EL (cell line): ENCODE measurements at regions not wholly inside any gene's neighbourhood (a gene's known extent, or its start where the extent isn't known, plus 50 kb on each side); places are given as distances from the start of the nearest gene placed in this dataset.
"Not testable (repeated sequence)": the region's sequence is repeated elsewhere in the genome, so short reads cannot be mapped to it uniquely, and the experiment has no call there.

Experiments
- DNase-seq: peaks from one replicate; pipeline ENCODE4 v3.0.0-alpha.2; 2016

DNA sequence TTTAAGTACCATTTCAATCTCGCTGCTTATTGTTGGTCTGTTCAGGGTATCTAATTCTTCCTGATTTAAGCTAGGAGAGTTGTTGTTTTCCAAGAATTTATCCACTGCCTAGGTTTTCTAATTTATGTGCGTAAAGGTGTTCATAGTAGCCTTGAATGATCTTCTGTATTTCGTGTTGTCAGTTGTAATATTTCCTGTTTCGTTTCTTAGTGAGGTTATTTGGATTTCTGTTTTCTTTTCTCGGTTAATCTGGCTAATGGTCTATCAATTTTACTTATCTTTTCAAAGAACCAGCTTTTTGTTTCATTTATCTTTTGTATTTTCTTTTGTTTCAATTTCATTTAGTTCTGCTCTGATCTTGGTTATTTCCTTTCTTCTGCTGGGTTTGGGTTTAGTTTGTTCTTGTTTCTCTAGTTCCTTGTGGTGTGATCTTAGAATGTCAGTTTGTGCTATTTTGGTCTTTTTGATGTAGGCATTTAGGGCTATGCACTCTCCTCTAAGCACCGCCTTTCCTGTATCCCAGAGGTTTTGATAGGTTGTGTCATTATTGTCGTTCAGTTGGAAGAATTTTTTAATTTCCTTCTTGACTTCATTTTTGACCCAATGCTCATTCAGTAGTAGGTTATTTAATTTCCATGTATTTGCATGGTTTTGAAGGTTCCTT is 92.5 kb upstream of the CSRP2 start:
- not testable (repeated sequence) for DNase-seq

DNA sequence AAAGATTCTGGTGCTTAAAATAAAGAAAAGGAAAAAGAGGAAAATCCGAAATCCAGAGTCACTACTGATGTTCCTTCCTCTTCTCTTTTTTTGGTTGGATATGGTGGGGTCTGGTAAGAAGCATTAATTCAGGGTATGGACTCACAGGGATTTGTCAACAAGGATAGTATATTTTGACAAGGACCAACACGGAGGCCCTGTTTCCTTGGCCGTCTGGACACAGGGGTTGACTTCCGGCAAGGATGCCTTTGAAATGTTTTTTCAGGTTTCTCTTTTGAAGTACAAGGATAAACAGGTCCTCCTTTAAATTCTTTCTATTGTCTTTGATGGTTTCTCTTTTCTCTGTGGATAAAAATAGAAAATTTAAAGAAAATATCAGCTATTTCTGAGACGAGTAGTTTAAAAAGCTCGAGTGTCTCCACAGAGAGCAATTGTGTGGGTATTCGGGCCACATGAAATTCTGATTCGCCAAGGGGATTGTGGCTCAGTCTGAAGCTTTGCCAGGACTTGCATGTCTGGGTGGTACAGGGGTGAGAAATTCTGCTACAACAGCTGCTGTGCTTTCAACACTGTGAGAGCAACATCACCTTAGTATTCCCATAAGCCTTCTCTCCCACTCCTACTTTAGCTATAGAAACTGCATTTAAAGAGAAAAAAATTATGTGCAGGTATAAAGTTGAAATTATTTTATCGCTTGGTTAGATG is 88.5 kb upstream of the CSRP2 start:
- no peak for DNase-seq

GRCh38 chr12:76964784-76965571 is 86.2 kb upstream of the CSRP2 start:
- DNase-seq, result no peak

DNA sequence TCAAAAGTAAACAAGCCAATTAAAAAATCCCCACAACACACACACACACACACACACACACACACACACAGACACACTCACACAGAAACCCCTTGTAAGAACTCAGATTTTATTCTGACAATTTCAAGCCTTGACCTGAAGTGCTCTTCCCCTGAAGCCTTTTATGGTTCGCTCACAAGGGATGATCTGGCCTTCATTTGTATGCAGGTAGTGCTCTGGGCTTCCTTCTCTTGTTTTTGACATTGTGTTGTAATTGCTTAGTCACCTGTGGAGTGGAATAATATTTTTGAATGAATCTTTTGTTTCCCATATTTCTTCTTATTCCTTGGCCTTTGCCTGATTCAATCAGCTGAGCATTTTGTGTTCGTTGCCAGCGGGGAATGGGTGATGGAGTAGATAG is 83.3 kb upstream of the CSRP2 start:
- DNase-seq, result no peak

GRCh38 chr12:76957301-76957700 is 78.5 kb upstream of the CSRP2 start:
- DNase-seq, result no peak

DNA sequence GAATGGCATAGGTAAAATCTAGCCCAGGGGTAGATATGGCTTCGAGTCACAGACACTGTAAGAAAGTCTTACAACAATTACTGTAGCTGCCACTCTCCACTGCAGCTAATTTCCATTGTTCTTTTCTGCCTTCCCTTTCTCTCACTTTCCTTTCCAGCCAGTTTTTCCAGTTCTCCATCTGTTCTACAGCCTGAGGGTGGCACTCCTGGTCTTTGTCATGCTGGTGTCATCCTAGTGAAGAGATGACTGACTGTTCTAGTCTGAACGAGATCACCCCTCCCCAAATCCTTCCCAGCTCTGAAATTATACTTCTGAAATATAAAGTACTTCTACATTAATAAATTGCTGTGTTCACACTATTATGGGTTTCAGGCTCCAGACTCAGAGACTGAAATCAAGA is 74.2 kb upstream of the CSRP2 start:
- no peak for DNase-seq

DNA sequence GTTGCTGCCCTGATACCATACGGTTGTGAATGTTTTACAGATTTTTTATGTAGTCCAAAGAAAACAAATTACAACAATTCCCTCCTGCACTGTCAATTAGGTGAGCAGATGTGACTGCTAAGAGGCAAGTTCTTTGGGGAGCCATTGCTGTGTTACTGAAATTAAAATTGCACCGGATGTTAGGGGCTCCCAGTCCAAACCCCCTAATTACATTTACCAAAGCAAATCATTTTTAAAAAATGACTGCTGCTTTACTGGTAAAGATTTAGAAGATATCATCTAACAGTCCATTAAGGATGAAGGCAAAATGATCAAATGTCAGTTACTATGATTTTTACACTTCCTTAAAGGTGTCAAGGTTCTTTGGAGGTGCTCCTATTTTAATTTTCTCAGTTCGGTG is 70.1 kb upstream of the CSRP2 start:
- DNase-seq, result no peak

DNA sequence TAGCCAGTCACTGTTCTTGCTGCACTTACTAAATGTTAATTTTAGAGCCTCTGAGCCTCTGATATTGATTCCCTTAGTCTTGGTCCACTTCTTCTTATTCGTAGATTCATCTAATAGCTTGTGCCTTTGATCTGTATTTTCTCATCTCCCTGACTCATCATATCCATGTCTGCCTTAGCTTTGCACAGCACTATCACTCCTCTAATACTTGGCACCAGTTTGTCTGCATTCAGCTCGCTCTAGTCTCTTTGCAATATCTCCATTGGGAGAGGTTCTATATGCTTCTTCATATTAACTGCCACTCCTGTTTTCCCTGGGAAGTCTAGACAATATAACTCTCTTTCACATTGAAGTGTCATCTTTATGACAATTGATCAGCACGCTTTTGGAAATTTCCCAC is 68.5 kb upstream of the CSRP2 start:
- no peak for DNase-seq

DNA sequence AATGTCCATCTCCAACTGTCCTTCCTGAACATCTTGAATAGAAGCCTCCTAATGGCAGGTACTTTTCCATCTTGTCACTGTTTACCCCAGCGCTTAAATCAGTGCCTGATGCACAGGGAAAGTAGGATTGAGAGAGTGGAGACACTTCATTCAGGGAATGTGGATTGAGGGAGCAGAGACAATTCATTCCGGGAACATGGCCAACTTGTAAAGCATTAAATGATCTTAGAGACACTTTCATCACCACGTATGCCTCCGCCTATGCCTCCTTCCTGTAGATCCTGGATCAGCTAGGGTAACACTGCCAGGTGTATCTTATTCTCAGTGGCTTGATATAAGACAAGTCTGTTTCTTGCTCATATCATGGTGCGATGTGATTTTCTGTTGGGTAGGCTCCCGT is 67.6 kb upstream of the CSRP2 start:
- peak; percentile 21 for DNase-seq

DNA sequence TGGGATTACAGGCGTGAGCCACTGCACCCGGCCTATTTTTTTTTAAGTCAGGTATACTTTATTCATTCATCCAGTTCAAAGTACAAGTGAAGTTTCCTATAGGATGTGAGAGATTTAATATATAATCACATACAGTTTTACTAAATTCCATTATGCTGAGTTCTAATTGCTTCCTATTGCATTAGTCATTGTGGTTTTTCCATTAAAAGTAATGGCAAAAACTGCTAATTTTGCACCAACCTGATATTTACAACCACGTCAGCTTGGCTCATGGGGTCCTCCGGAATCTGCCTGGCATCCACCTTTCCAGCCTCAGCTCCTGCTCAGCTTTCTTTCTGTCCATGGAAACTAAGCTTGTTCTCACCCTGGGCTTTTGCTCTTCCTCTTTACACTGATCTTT is 67.0 kb upstream of the CSRP2 start:
- DNase-seq, result peak; percentile 73

DNA sequence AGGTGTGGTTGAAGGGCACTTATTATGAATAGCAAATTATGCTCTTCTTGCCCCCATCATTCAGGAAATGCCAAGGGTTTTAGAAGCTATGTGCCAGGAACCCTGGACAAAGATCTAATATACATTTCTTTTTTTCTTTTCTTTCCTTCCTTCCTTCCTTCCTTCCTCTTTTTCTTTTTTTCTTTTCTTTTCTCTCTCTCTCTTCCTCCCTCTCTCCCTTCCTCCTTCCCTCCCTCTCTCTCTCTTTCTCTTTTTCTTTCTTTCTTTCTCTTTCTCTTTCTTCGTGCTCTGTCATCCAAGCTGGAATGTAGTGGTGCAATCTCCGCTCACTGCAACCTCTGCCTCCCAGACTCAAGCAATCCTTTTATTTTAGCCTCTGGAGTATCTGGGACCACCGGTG is 66.1 kb upstream of the CSRP2 start:
- no peak for DNase-seq

DNA sequence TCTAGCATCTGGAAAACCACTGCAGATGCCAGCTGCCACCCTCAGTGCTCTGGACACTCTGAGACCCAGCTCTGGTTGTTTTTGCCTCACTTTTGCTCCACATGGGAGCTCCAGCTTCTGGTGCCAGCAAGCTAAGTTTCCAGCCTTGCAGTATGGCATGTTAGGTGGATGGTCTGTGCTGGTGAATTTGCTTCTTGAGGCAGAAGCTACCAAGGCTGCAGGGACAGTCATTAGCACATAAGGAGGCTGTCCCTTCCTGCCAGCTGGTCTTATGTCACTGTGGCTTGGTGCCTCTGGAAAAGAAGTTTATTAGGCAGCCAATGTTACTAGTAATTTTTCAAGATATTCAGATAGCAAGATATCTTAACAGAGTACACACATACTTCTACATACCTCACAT is 64.2 kb upstream of the CSRP2 start:
- peak; percentile 8 for DNase-seq

GRCh38 chr12:76942267-76942666 is 63.4 kb upstream of the CSRP2 start:
- DNase-seq, result peak; percentile 64

DNA sequence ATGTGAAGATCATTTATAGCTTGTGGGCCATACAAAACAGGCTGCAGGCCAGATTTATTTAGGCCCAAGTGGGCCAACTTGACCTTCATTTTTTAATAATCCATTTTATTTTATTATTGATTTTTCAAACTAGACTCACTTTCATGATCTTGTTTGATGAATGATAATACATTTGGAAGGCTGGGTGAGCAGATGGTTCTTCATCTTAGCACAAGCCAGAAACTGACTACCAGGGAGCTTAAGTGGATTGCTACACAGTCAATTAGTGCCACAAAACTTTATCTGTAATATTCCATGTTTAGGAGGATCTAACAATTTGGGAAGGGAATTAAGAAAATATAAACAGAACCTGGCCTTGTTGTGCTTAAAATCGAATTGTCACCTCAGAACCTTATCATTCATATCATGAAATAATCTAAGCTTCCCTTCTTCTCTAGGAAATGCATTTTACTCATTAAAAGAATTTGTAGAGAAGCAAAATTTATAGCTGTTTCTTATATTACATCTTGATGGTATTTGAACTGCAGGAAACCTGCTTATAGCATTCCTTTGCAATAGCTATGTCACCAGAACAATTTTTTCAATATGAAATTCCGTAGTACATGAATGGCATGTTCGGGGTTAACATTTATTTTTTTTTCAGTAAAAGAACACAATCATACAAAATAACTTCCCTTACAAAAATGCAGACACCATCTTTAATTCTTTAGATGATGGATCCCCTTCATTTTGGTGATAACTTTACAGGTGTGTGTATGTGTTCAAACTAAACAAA is 62.0 kb upstream of the CSRP2 start:
- no peak for DNase-seq

- DNase-seq, result no peak
These were observed 60.9 kb upstream of the CSRP2 start for GRCh38 chr12:76939701-76940100.

- DNase-seq, result no peak
These were observed 57.7 kb upstream of the CSRP2 start for GRCh38 chr12:76936275-76937193.

DNA sequence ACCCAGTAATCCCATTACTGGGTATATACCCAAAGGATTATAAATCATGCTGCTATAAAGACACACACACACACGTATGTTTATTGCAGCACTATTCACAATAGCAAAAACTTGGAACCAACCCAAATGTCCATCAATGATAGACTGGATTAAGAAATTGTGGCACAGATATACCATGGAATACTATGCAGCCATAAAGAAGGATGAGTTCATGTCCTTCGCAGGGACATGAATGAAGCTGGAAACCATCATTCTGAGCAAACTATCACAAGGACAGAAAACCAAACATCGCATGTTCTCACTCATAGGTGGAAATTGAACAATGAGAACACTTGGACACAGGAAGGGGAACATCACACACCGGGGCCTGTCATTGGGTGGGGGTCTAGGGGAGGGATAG is 54.6 kb upstream of the CSRP2 start:
- DNase-seq, result not testable (repeated sequence)

DNA sequence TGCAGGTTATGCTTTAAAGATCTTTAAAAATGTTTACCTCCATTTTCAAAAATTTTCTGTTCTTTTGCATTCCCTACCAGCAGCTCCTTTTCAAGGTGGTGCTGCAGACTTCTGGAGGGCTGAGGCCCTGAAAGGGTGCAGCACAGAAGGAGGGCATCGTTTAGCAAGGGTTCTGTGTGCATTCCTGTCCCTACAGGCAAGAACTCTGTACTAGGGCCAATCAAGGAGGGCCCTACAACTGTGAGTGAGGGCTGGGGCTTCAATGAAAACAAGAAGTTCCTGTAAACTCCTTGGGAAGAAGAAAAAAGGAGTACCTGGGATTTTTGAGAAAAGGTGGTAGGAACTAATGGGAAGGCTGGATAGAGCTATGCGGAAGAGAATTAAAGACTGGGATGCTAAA is 50.7 kb upstream of the CSRP2 start:
- no peak for DNase-seq
